HepG2 (cell line): ENCODE measurements at regions not wholly inside any gene's neighbourhood (a gene's known extent, or its start where the extent isn't known, plus 50 kb on each side); places are given as distances from the start of the nearest gene placed in this dataset.

Source experiments
- ATAC-seq: fragments of 200-7000 bp; cut with Tn5 transposase; 3 replicates; pipeline ENCODE4 v1.9.1; 2020; ENCODE audit warnings: mild to moderate bottlenecking, moderate library complexity
- BruUV-seq: library from RNA; stranded (reverse); fragments of 400-500 nt; replicated peaks from 2 replicates; lab custom pipeline; 2021; lab: Mats Ljungman, UMichigan
- CTCF ChIA-PET: fragments of 300-600 bp; formaldehyde crosslinking; extraction: SDS; loops from one replicate; lab custom pipeline; 2021; ENCODE audit warnings: low total read pairs, inconsistent platforms, low intra/inter-chr PET ratio; lab: Yijun Ruan, JAX
- POLR2A ChIA-PET: fragments of 350-600 bp; sonication (Branson Sonifier 250); formaldehyde crosslinking; loops from one replicate; lab custom pipeline; 2020; ENCODE audit warnings: antibody characterized with exemption, inconsistent platforms; lab: Yijun Ruan, JAX
- DNase-seq: peaks from one replicate; pipeline ENCODE4 v3.0.0-alpha.2; 2015; ENCODE audit warnings: low spot score
- FAIRE-seq: peaks from 3 replicates; lab custom pipeline; 2011; peaks lifted over from hg19 to GRCh38; lab: Jason Lieb, UNC
- H2AFZ ChIP-seq: one replicate; pipeline ENCODE4 v1.6.1; 2011; ENCODE audit warnings: low read length, inconsistent platforms
- H3K27ac ChIP-seq: fragments of 300-600 bp; 3 replicates; pipeline ENCODE4 v1.8.0; 2011; ENCODE audit warnings: mixed run types, mild to moderate bottlenecking, mixed read lengths, low read length, inconsistent platforms; ENCODE audit not compliant: insufficient read depth; ENCODE audit errors: extremely low read length
- H3K27me3 ChIP-seq, 2 experiments: fragments of 200-600 bp in 1 of 2; 2 replicates in 1 of 2; 3 replicates in 1 of 2; pipeline versions ENCODE4 v1.6.0 to v1.8.0; 2011; ENCODE audit warnings: low read length in 2 of 2, mild to moderate bottlenecking in 2 of 2, moderate library complexity in 2 of 2, inconsistent platforms in 1 of 2; ENCODE audit not compliant: insufficient read depth in 2 of 2, control insufficient read depth in 1 of 2
- H3K36me3 ChIP-seq, 2 experiments: fragments of 200-600 bp in 1 of 2; replicated peaks in 1 of 2; 2 replicates in 1 of 2; 3 replicates in 1 of 2; pipeline versions ENCODE4 v1.5.1 to v1.8.0; 2011; ENCODE audit warnings: low read length in 2 of 2, inconsistent platforms in 1 of 2; ENCODE audit not compliant: insufficient read depth in 2 of 2, control insufficient read depth in 1 of 2
- H3K4me1 ChIP-seq: 2 replicates; pipeline ENCODE4 v1.5.1; 2012; ENCODE audit warnings: low read length, inconsistent platforms; ENCODE audit not compliant: insufficient read depth
- H3K4me2 ChIP-seq: 2 replicates; pipeline ENCODE4 v1.6.0; 2011; ENCODE audit warnings: low read depth, low read length, inconsistent platforms
- H3K4me3 ChIP-seq, 3 experiments: fragments of 200-600 bp in 1 of 3; sonication (generic), shearing (Covaris generic) in 1 of 3; replicated peaks in 1 of 3; 2 replicates each; pipeline ENCODE4 v1.5.1; 2011 to 2016; ENCODE audit warnings: low read length in 3 of 3, inconsistent platforms in 2 of 3, low read depth in 2 of 3, mild to moderate bottlenecking in 2 of 3, control low read depth in 1 of 3, mixed read lengths in 1 of 3; ENCODE audit not compliant: insufficient read depth in 1 of 3
- H3K79me2 ChIP-seq: one replicate; pipeline ENCODE4 v1.6.1; 2011; ENCODE audit warnings: low read length, inconsistent platforms; ENCODE audit not compliant: insufficient read depth
- H3K9ac ChIP-seq: 2 replicates; pipeline ENCODE4 v1.6.0; 2011; ENCODE audit warnings: mild to moderate bottlenecking, low read depth, low read length, inconsistent platforms; ENCODE audit not compliant: insufficient read depth
- H3K9me3 ChIP-seq: 2 replicates; pipeline ENCODE4 v1.5.1; 2012; ENCODE audit warnings: mild to moderate bottlenecking, low read length
- H4K20me1 ChIP-seq: 2 replicates; pipeline ENCODE4 v1.6.0; 2011; ENCODE audit warnings: inconsistent platforms, mild to moderate bottlenecking, low read length, moderate library complexity; ENCODE audit not compliant: insufficient read depth
- ASH2L ChIP-seq: fragments of 300-600, 200-600 bp; sonication (generic); IDR thresholded peaks from 2 replicates; pipeline ENCODE4 v1.7.0; 2017; ENCODE audit warnings: low read depth, mild to moderate bottlenecking, moderate library complexity, mixed read lengths, low read length; ENCODE audit not compliant: insufficient read length
- ATF7 ChIP-seq, 2 experiments: fragments of 450-650 bp in 1 of 2; sonication (generic) in 1 of 2; formaldehyde crosslinking in 1 of 2; IDR thresholded peaks; 2 replicates each; pipeline versions ENCODE4 v1.4.0 to v1.6.1; 2016 to 2020; ENCODE audit warnings: antibody characterized with exemption in 1 of 2, mild to moderate bottlenecking in 1 of 2, missing genetic modification reagents in 1 of 2
- BRD4 ChIP-seq: sonication (generic); formaldehyde crosslinking; IDR thresholded peaks from 2 replicates; pipeline ENCODE4 v1.4.0; 2020; ENCODE audit warnings: missing genetic modification reagents
- CREM ChIP-seq, 2 experiments: sonication (generic) in 1 of 2; formaldehyde crosslinking in 1 of 2; IDR thresholded peaks; 2 replicates each; pipeline versions ENCODE4 v1.4.0 to v1.6.1; 2016 to 2020; ENCODE audit warnings: antibody characterized with exemption in 1 of 2, mild to moderate bottlenecking in 1 of 2, missing genetic modification reagents in 1 of 2
- HNF4G ChIP-seq, 2 experiments: sonication (generic) in 1 of 2; formaldehyde crosslinking in 1 of 2; IDR thresholded peaks; 2 replicates each; pipeline versions ENCODE4 v1.4.0 to v1.6.1; 2011 to 2020; ENCODE audit warnings: borderline replicate concordance in 2 of 2, low read depth in 2 of 2, mild to moderate bottlenecking in 2 of 2, low read length in 1 of 2, missing genetic modification reagents in 1 of 2, moderate library complexity in 1 of 2
- NBN ChIP-seq: fragments of 450-650 bp; conservative IDR thresholded peaks from 2 replicates; pipeline ENCODE4 v1.6.1; 2017
- PRMT3 ChIP-seq: sonication (generic); formaldehyde crosslinking; IDR thresholded peaks from 2 replicates; pipeline ENCODE4 v1.8.1; 2022; ENCODE audit warnings: low read depth, mild to moderate bottlenecking, moderate library complexity, missing genetic modification reagents, borderline replicate concordance
- TSC22D2 ChIP-seq: sonication (generic); formaldehyde crosslinking; IDR thresholded peaks from 2 replicates; pipeline ENCODE4 v1.5.1; 2020; ENCODE audit warnings: missing genetic modification reagents, mild to moderate bottlenecking, borderline replicate concordance
- ZGPAT ChIP-seq: IDR thresholded peaks from 2 replicates; pipeline ENCODE4 v1.6.1; 2016; ENCODE audit warnings: mild to moderate bottlenecking
- ZNF3 ChIP-seq: IDR thresholded peaks from 2 replicates; pipeline ENCODE4 v1.7.0; 2017; ENCODE audit warnings: inconsistent platforms
- ZNF501 ChIP-seq: sonication (generic); formaldehyde crosslinking; IDR thresholded peaks from 2 replicates; pipeline ENCODE4 v1.5.1; 2020; ENCODE audit warnings: mild to moderate bottlenecking, moderate library complexity, missing genetic modification reagents
- ZNF605 ChIP-seq: sonication (generic); formaldehyde crosslinking; IDR thresholded peaks from 2 replicates; pipeline ENCODE4 v1.8.0; 2022; ENCODE audit warnings: mild to moderate bottlenecking, missing genetic modification reagents
- WGBS: methylation state at CpG from one replicate; pipeline ENCODE4 v1.1.6; 2017; ENCODE audit warnings: low lambda C conversion rate; 5-methylcytosine and 5-hydroxymethylcytosine counted together
- in situ Hi-C: cut with HindIII; loops from 2 replicates; pipeline ENCODE4 v1.10.0; 2017; ENCODE audit warnings: low pct_unique_long_range_greater_than_20kb; ENCODE audit not compliant: extremely low pct_ligation_motif_present
- intact Hi-C: fragments of 100-400 bp; cut with micrococcal nuclease; formaldehyde crosslinking; loops from one replicate; pipeline ENCODE4 v1.10.0; 2022; ENCODE audit not compliant: unreplicated experiment
- TF ChIP-seq, protein P1 (sequence below): sonication (generic); formaldehyde crosslinking; IDR thresholded peaks from 2 replicates; pipeline ENCODE4 v1.8.1; 2023; ENCODE audit warnings: mild to moderate bottlenecking, inconsistent platforms, moderate library complexity, missing genetic modification reagents, borderline replicate concordance
- TF ChIP-seq, protein P2 (sequence below): IDR thresholded peaks from 2 replicates; pipeline ENCODE4 v1.6.1; 2018; ENCODE audit warnings: missing genetic modification reagents, mild to moderate bottlenecking, missing compliant biosample characterization
- TF ChIP-seq, protein P3 (sequence below): sonication (generic); formaldehyde crosslinking; IDR thresholded peaks from 2 replicates; pipeline ENCODE4 v1.4.0; 2020; ENCODE audit warnings: missing genetic modification reagents

DNA sequence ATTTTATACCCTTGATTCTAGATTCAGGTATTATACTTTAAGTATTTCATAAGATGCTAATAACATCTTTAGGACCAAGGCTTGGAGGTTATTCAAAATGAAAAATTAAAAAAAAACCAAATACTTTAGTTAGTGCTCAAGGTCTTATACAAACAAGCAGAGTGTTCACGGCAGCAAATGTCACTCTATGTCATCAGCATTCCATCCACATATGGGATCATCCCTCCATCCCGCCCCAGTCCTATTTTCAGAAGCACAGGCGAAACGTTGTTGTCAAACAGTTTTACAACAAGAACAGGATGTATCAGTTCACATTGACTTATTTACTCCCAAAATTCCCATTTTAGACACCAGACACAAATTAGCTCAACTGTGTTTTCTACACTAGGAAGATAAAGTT is 83.7 kb downstream of the DSEL start:
- Histone ChIP-seq H3K36me3 (no peaks in the 10 kb centered on the region), H3K9me3 (no peaks in the 10 kb centered on the region), H2AFZ (no peak overlapping the region), H3K4me2 (no peak overlapping the region), H4K20me1 (no peaks in the 10 kb centered on the region), H3K27me3 (no peaks in the 10 kb centered on the region), H3K9ac (no peak overlapping the region), H3K79me2 (no peaks in the 10 kb centered on the region), H3K4me1 (peaks cover 6% of the 10 kb centered on the region; the same call in 1 of the 2 replicates), H3K4me3 (no peak overlapping the region), H3K27ac (no peak overlapping the region)
- intact Hi-C loops (no loop called here), in situ Hi-C loops (no loop called here)
- WGBS, result 1% methylated on average over 4 of the region's 4 CpGs
- FAIRE-seq (no peak), DNase-seq (no peak), ATAC-seq (no peak)
- BruUV-seq, result no TSS peak
- CTCF ChIA-PET, result no interaction called here
- POLR2A ChIA-PET, result no interaction called here
- TF ChIP-seq, protein P1, sequence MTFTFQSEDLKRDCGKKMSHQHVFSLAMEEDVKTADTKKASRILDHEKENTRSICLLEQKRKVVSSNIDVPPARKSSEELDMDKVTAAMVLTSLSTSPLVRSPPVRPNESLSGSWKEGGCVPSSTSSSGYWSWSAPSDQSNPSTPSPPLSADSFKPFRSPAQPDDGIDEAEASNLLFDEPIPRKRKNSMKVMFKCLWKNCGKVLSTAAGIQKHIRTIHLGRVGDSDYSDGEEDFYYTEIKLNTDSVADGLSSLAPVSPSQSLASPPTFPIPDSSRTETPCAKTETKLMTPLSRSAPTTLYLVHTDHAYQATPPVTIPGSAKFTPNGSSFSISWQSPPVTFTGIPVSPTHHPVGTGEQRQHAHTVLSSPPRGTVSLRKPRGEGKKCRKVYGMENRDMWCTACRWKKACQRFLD (CRISPR knock-in tag), result no peak
- TF ChIP-seq ATF7 (IDR thresholded peaks at IDR 0.05) (no peak), ATF7 (CRISPR knock-in tag; IDR thresholded peaks at IDR 0.05) (no peak), CREM (IDR thresholded peaks at IDR 0.05) (no peak), CREM (CRISPR knock-in tag; IDR thresholded peaks at IDR 0.05) (no peak), NBN (no peak), PRMT3 (CRISPR knock-in tag) (no peak), ZNF501 (CRISPR knock-in tag) (no peak), ZNF605 (CRISPR knock-in tag) (no peak), ASH2L (no peak), ZGPAT (CRISPR knock-in tag) (no peak), BRD4 (CRISPR knock-in tag) (no peak), ZNF3 (no peak), HNF4G (IDR thresholded peaks at IDR 0.05; ENCODE audit: borderline replicate concordance, low read depth, low read length) (no peak), HNF4G (CRISPR knock-in tag; IDR thresholded peaks at IDR 0.05; ENCODE audit: borderline replicate concordance, low read depth) (no peak), TSC22D2 (CRISPR knock-in tag) (no peak)
- TF ChIP-seq, protein P2, sequence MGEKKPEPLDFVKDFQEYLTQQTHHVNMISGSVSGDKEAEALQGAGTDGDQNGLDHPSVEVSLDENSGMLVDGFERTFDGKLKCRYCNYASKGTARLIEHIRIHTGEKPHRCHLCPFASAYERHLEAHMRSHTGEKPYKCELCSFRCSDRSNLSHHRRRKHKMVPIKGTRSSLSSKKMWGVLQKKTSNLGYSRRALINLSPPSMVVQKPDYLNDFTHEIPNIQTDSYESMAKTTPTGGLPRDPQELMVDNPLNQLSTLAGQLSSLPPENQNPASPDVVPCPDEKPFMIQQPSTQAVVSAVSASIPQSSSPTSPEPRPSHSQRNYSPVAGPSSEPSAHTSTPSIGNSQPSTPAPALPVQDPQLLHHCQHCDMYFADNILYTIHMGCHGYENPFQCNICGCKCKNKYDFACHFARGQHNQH (CRISPR knock-in tag), result no peak
- TF ChIP-seq, protein P3, sequence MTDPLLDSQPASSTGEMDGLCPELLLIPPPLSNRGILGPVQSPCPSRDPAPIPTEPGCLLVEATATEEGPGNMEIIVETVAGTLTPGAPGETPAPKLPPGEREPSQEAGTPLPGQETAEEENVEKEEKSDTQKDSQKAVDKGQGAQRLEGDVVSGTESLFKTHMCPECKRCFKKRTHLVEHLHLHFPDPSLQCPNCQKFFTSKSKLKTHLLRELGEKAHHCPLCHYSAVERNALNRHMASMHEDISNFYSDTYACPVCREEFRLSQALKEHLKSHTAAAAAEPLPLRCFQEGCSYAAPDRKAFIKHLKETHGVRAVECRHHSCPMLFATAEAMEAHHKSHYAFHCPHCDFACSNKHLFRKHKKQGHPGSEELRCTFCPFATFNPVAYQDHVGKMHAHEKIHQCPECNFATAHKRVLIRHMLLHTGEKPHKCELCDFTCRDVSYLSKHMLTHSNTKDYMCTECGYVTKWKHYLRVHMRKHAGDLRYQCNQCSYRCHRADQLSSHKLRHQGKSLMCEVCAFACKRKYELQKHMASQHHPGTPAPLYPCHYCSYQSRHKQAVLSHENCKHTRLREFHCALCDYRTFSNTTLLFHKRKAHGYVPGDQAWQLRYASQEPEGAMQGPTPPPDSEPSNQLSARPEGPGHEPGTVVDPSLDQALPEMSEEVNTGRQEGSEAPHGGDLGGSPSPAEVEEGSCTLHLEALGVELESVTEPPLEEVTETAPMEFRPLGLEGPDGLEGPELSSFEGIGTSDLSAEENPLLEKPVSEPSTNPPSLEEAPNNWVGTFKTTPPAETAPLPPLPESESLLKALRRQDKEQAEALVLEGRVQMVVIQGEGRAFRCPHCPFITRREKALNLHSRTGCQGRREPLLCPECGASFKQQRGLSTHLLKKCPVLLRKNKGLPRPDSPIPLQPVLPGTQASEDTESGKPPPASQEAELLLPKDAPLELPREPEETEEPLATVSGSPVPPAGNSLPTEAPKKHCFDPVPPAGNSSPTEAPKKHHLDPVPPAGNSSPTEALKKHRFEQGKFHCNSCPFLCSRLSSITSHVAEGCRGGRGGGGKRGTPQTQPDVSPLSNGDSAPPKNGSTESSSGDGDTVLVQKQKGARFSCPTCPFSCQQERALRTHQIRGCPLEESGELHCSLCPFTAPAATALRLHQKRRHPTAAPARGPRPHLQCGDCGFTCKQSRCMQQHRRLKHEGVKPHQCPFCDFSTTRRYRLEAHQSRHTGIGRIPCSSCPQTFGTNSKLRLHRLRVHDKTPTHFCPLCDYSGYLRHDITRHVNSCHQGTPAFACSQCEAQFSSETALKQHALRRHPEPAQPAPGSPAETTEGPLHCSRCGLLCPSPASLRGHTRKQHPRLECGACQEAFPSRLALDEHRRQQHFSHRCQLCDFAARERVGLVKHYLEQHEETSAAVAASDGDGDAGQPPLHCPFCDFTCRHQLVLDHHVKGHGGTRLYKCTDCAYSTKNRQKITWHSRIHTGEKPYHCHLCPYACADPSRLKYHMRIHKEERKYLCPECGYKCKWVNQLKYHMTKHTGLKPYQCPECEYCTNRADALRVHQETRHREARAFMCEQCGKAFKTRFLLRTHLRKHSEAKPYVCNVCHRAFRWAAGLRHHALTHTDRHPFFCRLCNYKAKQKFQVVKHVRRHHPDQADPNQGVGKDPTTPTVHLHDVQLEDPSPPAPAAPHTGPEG (CRISPR knock-in tag), result no peak
